T-helper 2 cell treated with Interferon-gamma antibody and Interleukin-4, amounts not matched to agents 5 μg/mL and 100 μg/mL, for 36 hours (primary cell): ENCODE measurements at regions not wholly inside any gene's neighbourhood (a gene's known extent, or its start where the extent isn't known, plus 50 kb on each side); places are given as distances from the start of the nearest gene placed in this dataset.

ENCODE experiments used
- DNase-seq: peaks from one replicate; pipeline ENCODE4 v3.0.0; 2021; ENCODE audit warnings: low spot score
- H3K27ac Mint-ChIP-seq: one replicate; pipeline ENCODE4 v1.8.0; 2021; ENCODE audit warnings: mild to moderate bottlenecking, mixed read lengths
- H3K27me3 Mint-ChIP-seq: one replicate; pipeline ENCODE4 v1.8.0; 2021; ENCODE audit warnings: low read depth, mixed read lengths
- H3K36me3 Mint-ChIP-seq: one replicate; pipeline ENCODE4 v1.8.0; 2021; ENCODE audit warnings: low read depth, mixed read lengths
- H3K4me1 Mint-ChIP-seq: one replicate; pipeline ENCODE4 v1.8.0; 2021; ENCODE audit warnings: low read depth, mixed read lengths
- H3K4me3 Mint-ChIP-seq: one replicate; pipeline ENCODE4 v1.8.0; 2022; ENCODE audit warnings: mild to moderate bottlenecking, moderate library complexity, mixed read lengths
- H3K9me3 Mint-ChIP-seq: one replicate; pipeline ENCODE4 v1.8.0; 2021; ENCODE audit warnings: mixed read lengths

DNA sequence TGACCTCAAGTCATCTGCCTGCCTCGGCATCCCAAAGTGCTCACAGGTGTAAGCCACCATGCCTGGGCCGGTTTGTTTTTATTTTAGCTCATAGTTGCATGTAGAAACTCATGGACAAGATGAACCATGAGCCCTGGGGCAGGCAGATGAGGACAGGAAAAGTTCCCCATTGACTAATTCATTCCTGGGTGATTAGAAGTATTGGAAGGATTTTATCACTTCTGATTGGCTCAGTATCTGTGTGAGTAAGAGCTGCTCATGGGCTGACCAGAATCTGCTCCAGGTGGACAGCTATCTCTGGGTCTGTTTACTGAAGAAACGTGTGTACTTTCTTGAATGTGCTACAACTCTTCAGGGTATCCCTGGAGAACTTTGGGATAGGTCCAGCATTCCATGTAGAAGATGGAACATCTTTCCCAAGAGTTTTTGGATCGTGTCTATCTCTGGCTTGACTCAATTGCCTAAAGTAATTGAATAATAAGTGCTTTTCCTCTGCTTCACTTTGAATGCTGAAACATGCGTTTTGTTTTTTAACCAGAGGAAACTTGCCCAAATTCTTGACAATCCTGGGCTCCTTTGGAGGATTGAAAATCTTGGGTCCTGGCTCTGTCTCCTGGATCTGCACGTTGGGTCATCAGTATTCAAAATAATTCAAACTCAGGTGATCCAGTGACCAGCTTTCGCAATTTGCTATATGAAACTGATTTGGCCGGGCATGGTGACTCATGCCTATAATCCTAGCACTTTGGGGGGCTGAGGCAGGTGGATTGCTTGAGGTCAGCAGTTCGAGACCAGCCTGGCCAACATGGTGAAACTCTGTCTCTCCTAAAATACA, 88.6 kb upstream of the DHRSX start:
- Mint-ChIP-seq H3K27ac (no peak overlapping the region), H3K4me3 (no peak overlapping the region), H3K9me3 (no peaks in the 10 kb centered on the region), H3K4me1 (peaks cover 4% of the 10 kb centered on the region), H3K36me3 (no peaks in the 10 kb centered on the region), H3K27me3 (peaks cover 15% of the 10 kb centered on the region)
- no peak for DNase-seq

DNA sequence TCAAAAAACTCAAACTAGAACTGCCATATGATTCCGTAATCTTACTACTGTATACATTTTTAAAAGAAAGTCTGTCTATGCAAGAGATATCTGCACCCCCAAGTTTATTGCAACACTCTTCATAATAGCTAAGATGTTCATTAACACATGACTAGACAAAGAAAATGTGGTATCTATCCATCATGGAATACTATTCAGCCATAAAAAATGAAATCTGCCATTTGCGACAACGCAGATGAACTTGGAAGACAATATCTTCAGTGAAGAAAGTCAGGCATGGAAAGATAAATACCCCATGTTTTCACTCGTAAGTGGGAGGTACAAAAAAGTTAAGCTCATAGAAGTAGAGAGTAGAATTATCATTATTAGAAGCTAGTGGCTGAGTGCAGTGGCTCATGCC, 87.3 kb upstream of the DHRSX start:
- Mint-ChIP-seq H3K4me3 (no peak overlapping the region), H3K36me3 (no peaks in the 10 kb centered on the region), H3K9me3 (no peaks in the 10 kb centered on the region), H3K27ac (no peak overlapping the region), H3K4me1 (peaks cover 4% of the 10 kb centered on the region), H3K27me3 (peaks cover 19% of the 10 kb centered on the region)
- DNase-seq = no peak

DNA sequence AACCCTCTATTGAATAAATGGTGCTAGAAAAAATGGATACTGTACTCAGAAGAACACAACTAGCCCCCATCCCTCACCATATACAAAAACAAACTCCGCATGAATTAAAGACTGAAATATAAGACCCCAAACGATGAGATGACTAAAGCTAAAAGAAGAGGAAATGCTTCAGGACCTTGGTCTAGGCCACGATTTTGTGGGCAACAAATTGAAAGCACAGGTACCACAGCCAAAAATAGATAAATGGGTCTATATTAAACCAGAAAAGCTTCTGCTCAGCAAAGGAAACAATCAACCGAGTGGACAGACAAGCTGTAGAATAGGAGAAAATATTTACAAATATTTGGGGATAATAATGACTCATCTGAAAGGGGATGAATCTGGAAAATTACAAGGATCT, 86.4 kb upstream of the DHRSX start:
- Mint-ChIP-seq H3K27ac (no peak overlapping the region), H3K4me3 (no peak overlapping the region), H3K36me3 (no peaks in the 10 kb centered on the region), H3K27me3 (peaks cover 28% of the 10 kb centered on the region), H3K9me3 (no peaks in the 10 kb centered on the region), H3K4me1 (peaks cover under 1% of the 10 kb centered on the region)
- no peak for DNase-seq

DNA sequence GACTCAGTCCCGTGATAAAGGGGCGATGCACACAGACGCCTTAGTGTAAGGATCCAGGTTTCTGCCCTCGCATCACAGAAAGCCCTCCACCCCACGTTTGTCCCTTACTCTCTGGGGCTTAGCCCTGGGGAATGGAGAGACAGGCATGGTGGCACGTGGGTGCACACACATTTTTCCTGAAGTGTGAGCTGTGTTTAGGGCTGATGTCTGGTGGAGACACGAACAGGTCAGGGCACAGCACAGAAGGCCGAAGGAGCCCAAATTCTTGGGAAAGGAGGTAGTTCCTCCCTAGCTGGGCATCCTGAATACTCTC, 84.3 kb upstream of the DHRSX start:
- DNase-seq = no peak
- Mint-ChIP-seq H3K9me3 (no peaks in the 10 kb centered on the region), H3K36me3 (no peaks in the 10 kb centered on the region), H3K4me3 (no peak overlapping the region), H3K4me1 (no peaks in the 10 kb centered on the region), H3K27ac (no peak overlapping the region), H3K27me3 (peaks cover 36% of the 10 kb centered on the region)

DNA sequence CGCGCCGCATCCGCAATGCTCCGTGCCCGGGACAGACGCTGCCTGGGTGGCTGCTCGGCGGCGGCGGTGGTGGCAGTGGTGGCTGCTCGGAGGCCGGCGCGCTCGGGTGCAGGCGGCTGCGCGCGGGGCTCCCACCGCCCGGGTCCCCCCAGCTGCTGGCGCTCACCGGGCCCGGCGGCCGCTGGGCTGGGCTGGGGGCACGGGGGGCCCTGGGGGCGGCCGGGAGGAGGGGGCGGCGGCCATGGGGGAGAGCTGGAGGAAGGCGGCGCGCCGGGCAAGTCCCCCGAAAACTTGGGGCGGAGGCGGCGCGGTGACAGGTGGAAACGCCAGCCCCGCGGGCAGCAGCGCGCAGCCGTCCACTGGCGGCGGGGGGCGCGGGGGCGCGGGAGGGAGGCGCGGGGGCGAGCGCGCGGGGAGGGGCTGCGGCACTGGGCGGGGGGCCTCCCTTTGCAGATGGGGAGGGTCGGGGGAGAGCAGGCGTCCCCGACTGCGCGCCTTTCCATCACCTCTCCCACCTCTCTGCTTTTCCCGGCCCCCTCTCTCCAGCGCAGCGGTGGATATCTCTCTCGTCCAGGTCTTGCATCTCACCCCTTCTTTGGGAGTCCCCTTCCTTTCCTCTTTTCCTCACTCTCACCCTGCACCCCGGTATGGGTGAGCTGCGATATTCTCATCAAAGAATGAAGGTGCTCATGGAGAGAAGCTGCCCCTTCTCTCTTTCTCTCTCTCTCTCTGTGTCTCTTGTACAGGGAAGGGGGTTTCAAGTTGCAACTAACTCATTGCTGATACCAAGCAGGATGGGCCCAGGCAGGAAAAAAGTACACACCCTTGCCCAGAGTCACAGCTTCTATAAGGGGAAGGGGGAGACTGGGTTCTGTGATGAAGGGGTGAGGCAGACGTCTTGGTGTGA, 83.7 kb upstream of the DHRSX start:
- H3K27me3 Mint-ChIP-seq = peaks cover 36% of the 10 kb centered on the region
- DNase-seq = no peak
- no peak overlapping the region for H3K27ac Mint-ChIP-seq
- H3K4me3 Mint-ChIP-seq = no peak overlapping the region
- no peaks in the 10 kb centered on the region for H3K36me3 Mint-ChIP-seq
- no peaks in the 10 kb centered on the region for H3K4me1 Mint-ChIP-seq
- H3K9me3 Mint-ChIP-seq = no peaks in the 10 kb centered on the region

DNA sequence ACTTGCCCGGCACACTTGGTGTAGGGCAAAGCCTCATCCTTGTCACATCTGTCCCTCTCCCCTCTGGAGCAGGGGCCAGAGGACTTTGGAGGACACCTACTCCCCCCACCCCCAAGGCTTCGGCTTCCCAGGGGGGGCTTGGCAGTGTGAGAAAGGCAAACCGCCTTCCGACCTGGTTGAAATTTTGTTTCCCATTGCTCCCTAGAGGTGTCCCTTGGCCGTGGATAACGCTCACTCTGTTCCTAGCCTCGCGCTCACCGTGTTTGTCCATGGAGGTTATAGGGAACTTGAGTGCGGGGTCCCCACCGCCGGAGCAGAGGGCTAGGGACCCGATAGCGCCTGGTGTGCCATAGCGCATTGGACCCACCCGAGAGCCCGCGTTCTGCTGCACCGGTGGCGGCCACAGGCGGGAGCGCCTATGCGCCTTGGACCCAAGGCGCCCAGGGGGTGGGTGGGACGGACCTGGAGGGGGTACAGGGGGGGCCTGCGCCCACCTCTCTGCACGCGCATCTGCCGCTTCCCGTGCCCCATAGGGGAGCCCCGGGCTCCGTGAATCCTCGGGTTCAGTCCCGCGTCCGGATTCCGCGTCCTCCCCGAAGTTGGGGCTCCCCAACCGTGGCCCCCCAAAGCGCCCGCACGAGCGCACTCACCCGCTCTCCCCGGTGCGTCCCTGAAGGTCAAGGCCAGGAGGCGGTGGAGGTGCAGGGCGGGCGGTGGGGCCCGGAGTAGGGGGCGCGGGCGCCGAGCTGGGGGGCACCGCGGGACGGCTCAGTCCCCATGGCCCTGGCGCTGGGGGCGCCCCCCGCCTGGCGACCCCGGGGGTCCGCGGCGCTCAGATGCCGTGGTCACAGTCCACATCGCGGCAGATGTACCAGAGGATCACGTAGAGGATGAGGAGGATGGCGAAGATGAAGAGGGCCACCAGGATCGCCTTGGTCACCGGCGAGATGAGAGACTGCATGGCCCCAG, 82.7 kb upstream of the DHRSX start:
- DNase-seq = no peak
- Mint-ChIP-seq H3K36me3 (no peaks in the 10 kb centered on the region), H3K27me3 (peaks cover 36% of the 10 kb centered on the region), H3K27ac (no peak overlapping the region), H3K9me3 (no peaks in the 10 kb centered on the region), H3K4me1 (no peaks in the 10 kb centered on the region), H3K4me3 (no peak overlapping the region)

DNA sequence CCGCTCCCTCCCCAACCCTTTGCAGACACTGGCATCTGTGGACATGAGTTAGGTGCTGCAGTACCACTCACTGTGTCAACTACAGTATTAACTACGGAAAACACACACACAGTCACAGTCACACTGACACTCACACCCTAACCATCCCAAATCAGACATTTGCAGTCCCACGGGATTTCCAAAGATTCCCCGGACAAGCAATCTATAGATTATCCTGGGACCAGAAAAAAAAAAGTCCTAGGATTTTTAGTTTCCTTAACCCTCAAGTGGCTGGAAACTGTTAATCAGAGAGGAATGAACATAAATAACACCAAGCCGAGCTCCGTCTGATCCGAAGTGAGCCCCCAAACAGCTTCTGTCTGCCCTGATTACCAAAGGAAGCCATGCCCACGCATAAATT, 81.9 kb upstream of the DHRSX start:
- H3K4me3 Mint-ChIP-seq = no peak overlapping the region
- peaks cover 36% of the 10 kb centered on the region for H3K27me3 Mint-ChIP-seq
- H3K36me3 Mint-ChIP-seq = no peaks in the 10 kb centered on the region
- no peaks in the 10 kb centered on the region for H3K9me3 Mint-ChIP-seq
- no peak overlapping the region for H3K27ac Mint-ChIP-seq
- no peak for DNase-seq
- no peaks in the 10 kb centered on the region for H3K4me1 Mint-ChIP-seq

DNA sequence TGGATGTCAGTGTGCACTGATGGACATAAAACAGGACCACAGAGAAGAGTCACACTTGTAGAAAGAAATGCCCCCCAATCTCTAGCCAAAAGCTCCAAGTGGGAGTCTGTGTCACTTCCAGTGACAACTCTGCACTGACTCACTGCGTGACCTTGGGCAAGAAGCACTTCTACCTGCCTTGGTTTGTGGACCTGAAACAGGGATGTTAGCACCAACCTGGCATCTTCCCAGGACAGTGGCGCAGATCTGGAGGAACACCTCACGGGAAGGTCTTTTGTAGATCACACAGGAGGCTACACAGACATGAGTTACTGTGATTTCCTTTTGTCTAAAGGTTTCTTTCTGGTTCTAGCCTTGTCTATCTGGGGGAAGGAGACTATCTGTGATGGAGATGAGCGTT, 80.5 kb upstream of the DHRSX start:
- no peak for DNase-seq
- Mint-ChIP-seq H3K27me3 (peaks cover 36% of the 10 kb centered on the region), H3K36me3 (no peaks in the 10 kb centered on the region), H3K4me3 (no peak overlapping the region), H3K27ac (no peak overlapping the region), H3K9me3 (no peaks in the 10 kb centered on the region), H3K4me1 (no peaks in the 10 kb centered on the region)

DNA sequence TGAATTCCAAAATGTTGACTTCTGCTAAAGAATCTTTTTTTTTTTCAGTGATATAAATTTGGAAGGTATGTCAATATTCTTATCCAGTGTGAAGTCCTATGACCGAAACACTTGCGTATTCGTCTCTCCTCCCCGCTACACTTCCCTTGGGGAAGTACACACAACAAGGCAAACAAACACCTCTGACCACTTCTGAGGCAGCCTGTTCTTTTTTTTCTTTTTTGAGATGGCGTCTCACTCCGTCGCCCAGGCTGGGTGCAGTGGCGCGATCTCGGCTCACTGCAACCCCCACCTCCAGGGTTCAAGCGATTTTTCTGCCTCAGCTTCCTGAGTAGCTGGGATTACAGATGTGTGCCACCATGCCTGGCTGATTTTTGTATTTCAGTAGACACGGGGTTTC, 78.1 kb upstream of the DHRSX start:
- Mint-ChIP-seq H3K4me1 (no peaks in the 10 kb centered on the region), H3K9me3 (no peaks in the 10 kb centered on the region)

DNA sequence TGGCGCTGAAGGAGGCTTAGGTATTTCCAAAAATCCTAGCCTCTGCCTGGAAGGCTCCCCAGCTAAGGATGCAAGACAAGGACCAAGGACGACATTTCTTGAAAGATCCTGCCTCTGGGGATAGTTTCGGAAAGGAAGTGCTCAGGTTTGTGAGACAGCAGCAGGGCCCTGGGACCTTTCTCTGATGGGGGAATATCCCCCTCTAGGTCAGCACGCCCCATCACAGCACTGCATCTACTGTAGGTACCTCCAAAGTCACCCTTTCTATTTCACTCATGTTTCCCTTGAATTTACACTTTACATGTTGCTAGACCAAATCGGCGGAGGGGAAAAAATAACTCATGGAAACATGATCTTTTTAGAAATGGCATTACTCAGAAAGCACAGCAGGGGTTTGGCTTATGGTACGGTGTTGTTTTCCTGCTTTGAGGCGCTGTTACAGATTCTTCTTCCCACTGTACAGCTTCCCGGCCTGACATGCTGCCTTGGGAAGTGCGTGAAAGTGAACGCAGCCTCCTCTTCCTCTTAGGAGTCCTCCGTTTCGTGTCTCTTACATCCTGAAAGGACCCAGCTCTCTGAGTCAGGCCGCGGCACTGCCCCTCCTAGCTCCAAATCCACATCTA, 77.2 kb upstream of the DHRSX start:
- H3K9me3 Mint-ChIP-seq = no peaks in the 10 kb centered on the region
- DNase-seq = no peak
- H3K4me3 Mint-ChIP-seq = no peak overlapping the region
- no peak overlapping the region for H3K27ac Mint-ChIP-seq
- no peaks in the 10 kb centered on the region for H3K36me3 Mint-ChIP-seq
- peaks cover 16% of the 10 kb centered on the region for H3K27me3 Mint-ChIP-seq
- no peaks in the 10 kb centered on the region for H3K4me1 Mint-ChIP-seq

More for the DNA sequence above, 78.1 kb upstream of the DHRSX start:
- Mint-ChIP-seq H3K4me3 (no peak overlapping the region), H3K36me3 (no peaks in the 10 kb centered on the region), H3K27ac (no peak overlapping the region), H3K27me3 (peaks cover 21% of the 10 kb centered on the region)
- DNase-seq = no peak

DNA sequence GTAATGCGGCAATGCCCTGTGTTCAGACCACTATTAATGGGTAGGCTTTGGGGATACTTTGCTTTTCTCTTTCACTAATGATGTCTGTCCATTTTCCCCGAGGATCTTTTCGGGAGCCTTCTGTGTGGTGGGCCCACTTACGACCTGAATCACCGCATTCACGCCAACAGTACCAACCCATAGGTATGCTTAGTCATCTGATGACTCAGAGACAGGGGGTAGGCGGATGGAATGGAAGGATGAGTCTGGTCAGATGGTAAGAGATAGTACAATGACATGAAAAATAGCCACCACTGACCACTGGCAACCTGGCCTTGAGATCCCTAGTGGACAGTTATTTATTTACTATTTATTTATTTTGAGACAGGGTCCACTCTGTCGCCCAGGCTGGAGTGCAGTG, 76.0 kb upstream of the DHRSX start:
- H3K27ac Mint-ChIP-seq = no peak overlapping the region
- H3K36me3 Mint-ChIP-seq = no peaks in the 10 kb centered on the region
- H3K4me1 Mint-ChIP-seq = no peaks in the 10 kb centered on the region
- H3K9me3 Mint-ChIP-seq = no peaks in the 10 kb centered on the region
- no peak for DNase-seq
- peaks cover 6% of the 10 kb centered on the region for H3K27me3 Mint-ChIP-seq
- H3K4me3 Mint-ChIP-seq = no peak overlapping the region

DNA sequence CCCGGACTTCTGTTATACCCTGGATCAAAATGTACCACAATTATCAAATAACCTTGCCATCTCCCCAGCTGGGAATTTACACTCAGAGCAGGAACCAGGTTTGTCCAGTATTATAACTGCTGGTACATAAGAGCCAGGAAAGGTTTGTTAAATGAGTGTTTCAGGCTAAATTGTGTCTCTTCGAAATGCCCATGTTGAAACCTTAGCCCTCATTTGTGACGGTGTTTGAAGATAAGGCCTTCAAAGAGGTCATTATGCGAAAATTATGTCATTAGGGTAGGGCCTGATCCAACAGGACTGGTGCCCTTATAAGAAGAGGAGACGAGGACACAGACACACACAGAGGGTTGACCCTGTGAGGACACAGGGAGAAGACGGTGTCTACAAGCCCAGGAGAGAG, 73.5 kb upstream of the DHRSX start:
- Mint-ChIP-seq H3K9me3 (no peaks in the 10 kb centered on the region), H3K27ac (no peak overlapping the region), H3K4me1 (no peaks in the 10 kb centered on the region), H3K36me3 (no peaks in the 10 kb centered on the region), H3K4me3 (no peak overlapping the region), H3K27me3 (no peaks in the 10 kb centered on the region)
- DNase-seq = no peak

DNA sequence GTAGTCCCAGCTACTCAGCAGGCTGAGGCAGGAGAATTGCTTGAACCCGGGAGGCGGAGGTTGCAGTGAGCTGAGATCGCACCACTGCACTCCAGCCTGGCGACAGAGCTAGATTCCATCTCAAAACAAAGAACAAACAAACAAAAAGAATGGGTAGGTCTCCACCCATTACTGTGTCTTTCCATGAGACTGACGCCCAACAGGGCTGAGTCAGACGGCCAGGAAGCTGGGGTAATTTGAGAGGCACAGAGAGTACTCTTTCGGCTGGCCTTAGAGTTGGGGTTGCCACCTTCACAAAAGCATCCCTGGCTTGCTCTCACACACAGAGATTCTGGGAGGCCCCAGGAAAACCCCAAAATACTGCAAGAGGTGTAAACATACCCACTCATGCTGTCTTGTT, 72.0 kb upstream of the DHRSX start:
- DNase-seq = no peak
- Mint-ChIP-seq H3K27ac (no peak overlapping the region), H3K36me3 (no peaks in the 10 kb centered on the region), H3K27me3 (no peaks in the 10 kb centered on the region), H3K9me3 (peaks cover 3% of the 10 kb centered on the region), H3K4me3 (no peak overlapping the region), H3K4me1 (no peaks in the 10 kb centered on the region)
